M059J (cell line): ENCODE measurements at regions not wholly inside any gene's neighbourhood (a gene's known extent, or its start where the extent isn't known, plus 50 kb on each side); places are given as distances from the start of the nearest gene placed in this dataset.

Experiments used
- DNase-seq: peaks from one replicate; pipeline ENCODE4 v3.0.0-alpha.2; 2012; ENCODE audit warnings: low read depth

DNA sequence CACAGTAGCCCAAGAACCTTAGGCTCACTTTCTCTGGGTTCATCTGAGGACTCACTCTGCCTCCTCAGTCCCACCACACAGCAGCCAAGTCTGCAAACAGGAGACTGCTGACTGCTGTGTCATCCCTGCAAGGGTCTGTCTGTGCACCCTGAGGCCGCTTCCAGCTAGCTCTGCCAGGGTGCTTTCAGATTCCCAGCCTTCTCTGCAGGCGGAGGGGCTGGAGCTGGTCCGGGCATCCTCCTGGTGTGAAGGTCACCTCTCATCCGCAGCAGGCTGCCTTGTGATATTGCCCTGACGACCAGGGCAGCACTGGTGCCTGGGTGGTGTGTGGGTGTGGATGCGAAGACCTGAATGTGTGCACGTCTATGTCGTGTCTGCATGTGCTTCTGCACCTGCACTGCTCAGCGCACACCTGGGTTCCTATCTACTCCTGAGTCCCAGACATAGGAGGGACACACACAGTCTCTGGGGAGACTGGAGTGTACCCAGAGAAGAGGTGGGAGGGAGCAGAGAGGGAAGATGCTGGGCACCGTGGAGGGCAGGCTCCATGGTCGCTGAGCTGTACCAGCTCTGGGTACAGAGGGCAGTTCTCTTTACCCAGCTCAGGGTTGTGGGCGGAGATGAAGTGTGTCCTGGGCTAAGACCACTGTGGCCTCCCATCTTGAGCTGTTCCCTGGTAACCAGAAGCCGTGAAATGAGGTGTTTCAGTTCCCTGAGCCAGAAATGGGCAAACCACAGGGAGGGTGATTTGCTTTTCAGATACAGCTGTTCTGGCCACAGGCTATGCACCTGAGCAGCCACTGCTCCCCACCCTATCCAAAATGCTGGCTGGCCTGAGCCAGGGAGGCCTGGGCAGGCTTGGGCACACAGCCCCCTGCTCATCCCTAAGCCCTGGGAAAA, 160.9 kb upstream of the CSF3R start:
- DNase-seq, result no peak

DNA sequence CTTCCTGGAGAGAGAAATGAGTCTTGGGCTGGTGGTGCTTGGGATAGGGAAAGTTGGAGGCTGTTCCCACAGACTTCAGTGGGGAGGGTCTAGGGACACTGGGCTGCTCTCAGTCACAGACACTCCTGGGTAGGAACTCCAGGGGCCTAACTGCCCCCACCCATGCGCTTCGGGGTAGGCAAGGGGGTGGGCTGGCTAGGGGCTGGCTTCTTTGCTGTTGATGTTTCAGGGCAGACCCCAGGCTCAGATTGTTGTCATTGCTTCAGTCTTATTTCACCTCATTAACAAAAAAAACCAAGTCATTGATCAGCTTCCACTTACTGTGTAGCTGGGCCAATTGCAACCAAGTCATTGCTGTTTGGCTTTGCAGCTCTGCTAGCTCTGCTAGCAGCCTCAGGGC, 160.1 kb upstream of the CSF3R start:
- DNase-seq, result no peak

DNA sequence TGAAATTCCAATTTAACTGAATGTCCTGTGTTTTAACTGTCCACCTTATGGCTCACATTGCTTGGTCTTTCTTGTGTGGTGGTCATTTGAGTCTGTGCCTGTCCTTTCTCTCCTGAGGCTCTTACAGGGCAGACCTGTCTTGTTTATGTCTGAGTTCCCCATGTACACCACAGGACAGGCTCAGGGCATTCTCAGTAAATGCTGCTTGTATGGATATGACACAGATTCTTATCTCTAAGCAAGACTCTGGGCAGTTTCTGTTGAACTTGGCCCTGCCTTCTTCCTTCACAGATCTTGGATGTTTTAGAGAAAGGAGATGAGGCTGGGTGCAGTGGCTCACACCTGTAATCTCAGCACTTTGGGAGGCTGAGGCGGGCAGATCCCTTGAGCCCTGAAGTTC, 159.1 kb upstream of the CSF3R start:
- no peak for DNase-seq

DNA sequence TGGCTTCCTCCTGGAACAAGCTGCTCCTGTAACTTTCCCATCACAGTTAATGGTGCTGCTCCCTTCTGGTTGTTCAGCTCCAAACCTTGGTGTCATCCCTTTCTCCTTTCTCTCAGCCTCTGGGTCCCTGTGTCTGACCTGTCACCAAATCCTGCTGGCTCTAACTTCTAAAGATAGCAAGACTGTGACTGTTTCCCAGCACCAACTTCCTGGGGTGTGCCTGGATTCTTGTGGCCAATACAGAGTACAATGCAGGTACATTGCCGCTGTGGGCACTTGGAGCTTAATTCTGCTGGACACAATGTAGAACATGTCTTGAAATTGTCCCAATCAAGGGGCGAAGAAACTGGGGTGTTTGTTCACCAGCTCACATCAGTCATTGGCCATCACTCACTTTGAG, 156.7 kb upstream of the CSF3R start:
- DNase-seq, result no peak

DNA sequence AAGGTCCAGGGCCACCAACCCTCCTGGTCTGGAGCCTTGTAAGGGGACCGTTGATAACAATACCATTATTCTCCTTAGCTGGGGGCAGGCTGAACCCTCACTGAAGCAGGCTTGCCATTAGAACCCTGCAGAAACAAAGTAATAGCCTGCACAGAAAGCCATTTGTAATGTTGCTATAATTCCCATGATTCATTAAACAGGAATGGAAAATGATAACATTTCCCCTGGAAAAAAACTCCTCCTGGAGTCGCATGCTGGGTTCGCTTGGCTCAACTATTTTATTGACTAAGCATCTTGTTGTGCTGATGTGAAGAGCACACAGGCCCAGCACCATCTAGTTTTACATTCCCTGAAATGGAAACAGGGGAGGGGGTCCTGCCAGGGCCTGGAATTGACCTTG, 155.6 kb upstream of the CSF3R start:
- peak; percentile 43 for DNase-seq

DNA sequence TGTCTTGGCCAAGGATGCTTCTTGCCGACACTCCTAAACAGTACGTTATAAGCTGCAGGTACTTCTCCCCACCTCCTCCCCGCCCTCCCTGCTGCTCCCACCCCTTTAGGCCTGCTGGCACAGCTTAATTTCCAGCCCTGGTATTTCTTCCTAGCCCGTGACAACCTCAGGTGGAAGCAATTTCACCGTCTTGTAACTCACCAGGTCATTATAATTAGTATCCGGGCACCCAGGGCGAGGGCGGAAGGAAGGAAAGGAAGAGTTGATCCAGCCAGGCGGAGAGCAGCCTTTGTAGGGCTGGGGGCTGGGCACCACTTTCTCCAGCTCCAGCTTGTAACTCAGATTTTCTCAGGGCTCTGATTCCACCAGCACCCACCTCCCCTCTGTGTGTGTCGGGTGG, 153.5 kb upstream of the CSF3R start:
- DNase-seq, result no peak

DNA sequence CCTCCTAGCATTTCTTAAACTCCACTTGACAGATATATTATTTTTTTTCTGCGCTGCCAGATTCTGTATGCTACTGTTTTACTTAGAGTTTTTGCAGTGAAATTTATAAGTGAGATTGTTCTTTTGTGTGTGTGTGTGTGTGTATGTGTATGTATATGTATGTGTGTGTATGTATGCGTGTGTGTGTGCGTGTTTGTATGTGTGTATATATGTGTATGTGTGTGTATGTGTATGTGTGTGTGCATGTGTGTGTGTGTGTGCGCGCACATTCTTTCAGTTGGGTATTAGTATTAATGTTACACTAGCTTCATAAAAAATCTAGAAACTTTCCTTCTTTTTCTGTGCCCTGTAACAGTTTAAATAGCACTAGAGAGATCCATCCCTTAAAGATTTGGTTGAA, 152.6 kb upstream of the CSF3R start:
- DNase-seq, result no peak

DNA sequence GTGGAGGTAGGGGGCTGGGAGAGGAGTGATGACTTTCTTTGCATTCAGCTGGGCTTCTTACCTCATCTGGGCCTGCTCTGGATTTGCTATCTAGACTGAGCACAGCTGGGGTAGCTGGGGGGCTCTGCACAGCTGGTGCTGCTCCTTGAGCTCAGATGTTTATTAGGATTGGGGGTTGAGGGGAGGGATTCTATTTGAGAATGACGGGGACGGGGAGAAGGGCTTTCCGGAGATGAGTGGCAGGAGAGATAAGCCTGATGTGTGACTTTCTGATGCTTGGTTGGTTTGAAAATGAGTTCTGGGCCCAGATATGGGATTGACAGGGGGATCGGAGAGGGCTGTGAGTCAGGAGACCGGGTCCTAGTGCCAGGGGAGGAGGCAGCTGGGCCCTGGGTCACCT, 146.1 kb upstream of the CSF3R start:
- no peak for DNase-seq

DNA sequence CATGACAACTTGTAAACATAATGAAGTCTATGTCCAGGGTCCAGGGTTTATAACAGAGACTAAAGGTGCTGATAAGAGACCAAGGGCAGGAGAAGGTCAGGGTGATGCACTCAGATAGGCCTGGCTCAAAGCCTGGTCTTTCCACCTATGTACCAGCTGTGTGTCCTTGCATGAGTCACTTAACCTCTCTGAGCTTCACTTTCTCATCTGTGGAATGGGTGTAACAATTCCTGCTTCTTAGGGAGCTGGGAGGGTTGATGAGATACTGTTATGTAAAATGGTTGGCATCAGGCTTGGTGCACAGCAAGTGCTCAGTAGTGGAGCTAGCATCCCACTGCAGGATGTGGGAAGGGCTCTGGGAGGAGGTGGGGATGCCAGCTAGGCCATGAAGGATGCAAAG, 143.7 kb upstream of the CSF3R start:
- no peak for DNase-seq

DNA sequence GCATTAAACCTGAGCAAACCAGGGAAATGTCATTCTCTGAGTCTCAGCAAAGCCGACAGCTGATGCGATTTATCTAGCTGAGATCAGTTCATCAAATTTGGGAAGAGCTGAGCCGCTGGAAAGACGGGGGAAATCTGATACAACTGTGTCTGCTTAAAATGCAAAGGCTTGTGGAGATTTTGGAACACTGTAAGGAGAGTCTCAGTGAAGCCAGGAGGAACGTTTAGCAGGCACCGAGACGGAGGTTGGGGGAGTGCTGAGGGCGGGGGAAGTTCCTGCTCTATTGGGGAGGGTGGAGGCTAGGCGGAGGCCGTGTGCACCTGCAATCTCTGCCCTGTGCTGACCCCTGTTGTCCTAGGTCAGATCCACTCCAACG, 143.2 kb upstream of the CSF3R start:
- no peak for DNase-seq

DNA sequence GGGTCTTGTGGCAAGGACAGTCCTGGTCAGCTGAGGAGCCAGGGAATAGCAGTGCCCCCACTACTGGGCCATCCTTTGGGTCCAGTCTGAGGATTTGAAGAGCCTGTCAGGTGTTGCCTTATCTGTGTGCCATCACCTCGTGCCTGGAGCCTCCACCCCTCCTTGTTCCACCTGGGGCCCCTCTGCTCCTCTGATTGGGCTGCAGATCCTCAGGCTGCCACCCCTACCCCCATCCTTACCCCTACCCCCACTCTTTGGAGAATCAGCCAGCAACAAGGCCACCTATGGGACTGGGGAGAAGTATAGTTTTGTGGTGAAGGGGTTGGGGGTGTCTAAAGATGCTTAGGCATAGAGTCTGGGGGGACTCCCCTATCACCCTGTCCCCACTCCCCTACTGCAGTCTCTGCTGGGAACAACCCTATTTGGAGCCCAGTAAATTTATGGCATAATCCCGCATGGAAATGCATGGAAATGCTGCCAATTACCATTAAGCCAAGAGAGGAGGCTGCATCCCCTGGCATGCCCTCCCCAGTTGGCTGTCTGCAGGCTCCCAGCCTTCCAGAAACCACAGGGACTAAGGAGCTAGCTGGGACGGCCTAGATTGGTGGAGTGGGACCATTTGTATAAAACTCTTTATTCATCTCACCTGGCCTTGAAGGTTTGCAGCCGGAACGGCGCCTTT, 142.7 kb upstream of the CSF3R start:
- no peak for DNase-seq

DNA sequence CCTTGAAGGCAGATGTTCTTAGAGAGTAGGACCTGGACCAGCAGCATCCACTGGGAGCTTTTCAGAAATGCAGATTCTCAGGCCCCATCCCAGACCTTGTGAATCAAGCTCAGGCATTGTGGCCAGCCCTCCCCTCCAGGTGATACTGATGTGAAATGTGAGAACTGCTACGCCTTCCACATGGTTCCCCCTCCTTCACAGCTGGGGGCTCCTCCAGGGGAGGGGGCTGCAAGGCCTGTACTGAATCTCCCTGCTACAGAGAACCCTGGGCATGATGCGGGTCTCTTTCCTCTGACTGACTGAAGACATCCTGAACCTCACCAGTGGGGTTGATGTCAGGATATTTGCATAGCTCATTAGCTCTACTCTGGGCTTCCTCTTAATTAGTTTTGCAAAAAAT, 141.8 kb upstream of the CSF3R start:
- no peak for DNase-seq

DNA sequence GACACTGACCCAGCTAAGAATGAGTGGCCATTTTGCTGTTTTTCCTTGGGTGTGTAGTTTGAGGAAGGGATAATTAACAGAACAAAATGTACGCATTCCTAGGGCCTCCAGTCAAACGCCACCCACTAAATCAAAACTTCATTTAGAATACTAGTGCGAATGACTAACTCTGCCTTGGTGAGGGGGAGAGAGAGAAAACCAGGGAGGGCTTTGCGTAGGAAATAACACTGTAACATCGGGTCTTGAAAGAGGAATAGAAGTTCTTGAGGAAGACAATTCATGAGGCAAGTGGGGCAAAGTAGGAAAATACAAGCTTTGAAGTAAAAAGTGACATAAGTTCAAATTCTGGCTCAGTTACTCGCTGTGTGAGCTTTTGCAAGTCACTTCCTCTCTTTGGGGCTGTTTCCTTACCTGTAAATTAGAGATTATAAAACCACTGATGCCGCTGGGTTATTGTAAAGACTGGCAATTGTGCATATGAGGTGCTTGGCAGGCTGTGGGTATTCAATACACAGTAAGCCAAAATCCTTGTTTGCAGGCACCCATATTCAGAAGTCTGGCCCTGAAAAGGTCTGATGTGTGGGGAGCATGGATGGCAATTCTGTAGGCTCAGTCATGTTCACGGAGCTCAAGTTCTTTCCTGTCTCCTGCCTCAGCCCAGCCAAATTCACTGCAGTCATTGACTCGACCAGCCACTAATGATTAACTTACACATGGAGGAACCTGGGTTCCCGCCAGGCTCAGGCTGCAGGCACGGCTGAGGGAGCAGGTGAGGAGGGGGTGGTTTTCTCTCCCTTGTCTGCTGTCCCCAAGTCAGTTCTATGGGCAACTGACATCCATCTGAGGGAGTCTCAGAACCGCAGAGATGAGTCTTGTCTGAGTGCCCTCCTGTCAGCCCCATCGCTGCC, 140.3 kb upstream of the CSF3R start:
- no peak for DNase-seq

DNA sequence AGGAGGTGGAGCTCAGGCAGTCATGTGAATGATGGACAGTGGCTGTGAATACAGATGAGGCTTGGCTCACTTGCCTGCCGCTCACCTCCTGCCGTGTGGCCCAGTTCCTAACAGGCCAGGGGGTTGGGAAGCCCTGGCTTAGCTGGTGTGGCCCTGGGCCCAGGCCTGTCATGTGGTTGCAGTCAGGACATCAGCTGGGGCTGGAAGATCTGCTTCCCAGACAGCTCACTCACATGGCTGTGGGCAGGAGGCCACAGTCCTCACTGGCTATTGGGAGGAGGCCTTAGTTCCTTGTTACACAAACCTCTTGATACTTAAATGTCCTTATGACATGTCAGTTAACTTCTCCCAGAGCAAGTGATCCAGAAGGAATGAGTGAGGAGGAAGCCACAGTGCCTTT, 138.8 kb upstream of the CSF3R start:
- no peak for DNase-seq

DNA sequence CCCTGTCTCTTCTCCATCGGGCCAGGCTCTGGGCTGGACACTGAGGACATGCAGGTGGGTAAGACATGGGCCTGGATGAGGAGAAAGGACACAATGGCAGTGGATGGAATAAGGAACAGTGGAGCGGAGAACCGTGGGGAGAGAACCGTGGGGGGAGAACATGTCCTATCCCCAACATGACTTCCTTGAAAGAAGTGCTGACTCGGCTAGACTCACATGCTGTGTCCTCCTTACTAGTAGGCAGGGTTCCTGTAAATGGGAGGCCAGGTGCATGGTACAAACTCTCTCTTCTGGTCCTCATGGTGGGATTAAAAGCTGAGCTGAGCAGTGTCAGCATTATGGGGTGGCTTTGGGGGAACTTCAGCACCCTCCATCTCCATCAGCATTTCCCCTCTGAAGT, 137.4 kb upstream of the CSF3R start:
- DNase-seq, result no peak

DNA sequence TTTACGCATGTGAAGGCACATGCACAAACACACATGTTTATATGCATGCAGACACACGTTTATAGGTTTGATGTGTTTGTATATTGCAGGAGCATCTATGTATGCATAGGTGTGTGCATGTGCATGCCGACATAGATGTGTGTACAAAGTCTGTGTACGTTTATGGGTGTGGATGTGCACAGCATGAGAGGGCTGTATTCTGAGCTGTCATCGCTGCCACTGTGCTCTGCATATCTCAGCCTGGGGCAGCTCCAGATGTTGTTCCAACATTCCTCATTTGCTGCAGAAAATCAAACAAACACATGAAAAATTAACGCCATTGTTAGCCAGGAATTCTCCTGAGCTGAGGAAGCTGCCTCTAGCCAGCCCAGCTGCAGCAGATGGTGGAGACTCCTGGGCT, 132.3 kb upstream of the CSF3R start:
- no peak for DNase-seq

DNA sequence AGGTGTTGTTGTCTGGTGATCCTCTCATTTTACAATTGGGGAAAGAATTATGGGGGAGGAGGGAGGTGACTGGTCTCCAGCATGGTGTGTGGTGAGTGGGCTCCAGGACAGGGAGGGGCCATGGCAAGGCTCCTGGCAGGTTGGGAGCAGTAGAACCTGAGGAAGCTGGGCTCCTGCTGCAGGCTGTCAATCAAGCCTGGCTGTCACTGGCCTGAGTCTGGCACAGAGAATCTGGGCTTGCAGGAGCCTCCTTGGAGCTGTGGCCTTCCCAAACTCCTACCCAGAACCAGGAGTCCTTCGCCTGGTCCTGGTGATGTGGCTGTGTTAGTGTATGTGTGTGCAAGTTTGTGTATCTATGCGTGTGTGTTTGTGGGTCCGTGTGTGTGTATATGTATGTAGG, 131.9 kb upstream of the CSF3R start:
- DNase-seq, result no peak

DNA sequence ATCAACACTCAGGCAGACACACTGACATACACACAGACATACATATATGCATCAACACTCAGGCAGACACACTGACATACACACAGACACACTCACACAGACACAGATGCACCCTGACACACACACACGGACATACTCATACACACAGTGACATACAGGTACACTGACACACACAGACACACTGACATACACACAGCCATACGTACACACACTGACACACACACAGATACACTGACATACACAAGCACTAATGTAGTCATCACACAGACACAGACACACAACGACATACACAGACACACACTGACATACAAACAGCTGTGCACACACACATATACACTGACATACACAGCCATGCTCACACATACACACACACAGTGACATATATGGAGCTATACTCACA, 131.0 kb upstream of the CSF3R start:
- DNase-seq, result no peak

DNA sequence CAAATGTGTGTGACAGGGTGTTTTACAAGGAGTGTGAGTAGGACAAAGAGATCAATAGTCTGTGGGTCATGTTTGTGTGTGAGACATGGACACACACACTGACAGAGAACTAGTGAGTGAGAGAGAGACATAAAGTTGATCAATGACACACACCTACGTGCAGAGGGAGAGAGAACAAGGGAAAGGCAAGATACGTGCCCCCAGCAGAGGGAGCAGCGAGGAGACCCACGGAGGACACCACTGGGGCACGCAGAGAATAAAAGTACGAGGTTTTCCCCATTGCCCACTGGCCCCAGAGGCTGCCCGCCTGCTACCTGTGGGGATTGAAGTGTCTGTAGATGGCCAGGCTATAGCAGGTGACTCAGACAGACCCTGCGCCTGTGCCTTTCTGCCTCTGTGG, 130.2 kb upstream of the CSF3R start:
- no peak for DNase-seq

DNA sequence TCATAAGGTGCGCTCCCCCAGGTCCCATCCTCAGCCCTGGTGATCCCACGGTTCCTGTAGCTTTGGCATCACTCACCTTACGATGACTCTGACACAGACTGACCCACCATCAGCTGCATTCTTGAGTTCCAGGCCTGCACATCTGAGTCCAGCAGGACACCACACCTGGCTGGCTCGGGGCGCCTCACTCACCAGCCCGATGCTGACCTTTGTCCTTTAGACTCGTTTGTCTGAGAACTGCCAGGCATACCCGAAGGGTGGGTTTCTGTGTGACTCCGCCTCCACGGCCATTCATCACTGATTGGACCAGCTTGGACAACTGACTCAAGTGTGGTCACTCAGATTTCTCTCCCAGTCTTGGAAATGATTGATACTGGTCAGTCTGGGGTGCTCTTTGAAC, 129.4 kb upstream of the CSF3R start:
- no peak for DNase-seq

DNA sequence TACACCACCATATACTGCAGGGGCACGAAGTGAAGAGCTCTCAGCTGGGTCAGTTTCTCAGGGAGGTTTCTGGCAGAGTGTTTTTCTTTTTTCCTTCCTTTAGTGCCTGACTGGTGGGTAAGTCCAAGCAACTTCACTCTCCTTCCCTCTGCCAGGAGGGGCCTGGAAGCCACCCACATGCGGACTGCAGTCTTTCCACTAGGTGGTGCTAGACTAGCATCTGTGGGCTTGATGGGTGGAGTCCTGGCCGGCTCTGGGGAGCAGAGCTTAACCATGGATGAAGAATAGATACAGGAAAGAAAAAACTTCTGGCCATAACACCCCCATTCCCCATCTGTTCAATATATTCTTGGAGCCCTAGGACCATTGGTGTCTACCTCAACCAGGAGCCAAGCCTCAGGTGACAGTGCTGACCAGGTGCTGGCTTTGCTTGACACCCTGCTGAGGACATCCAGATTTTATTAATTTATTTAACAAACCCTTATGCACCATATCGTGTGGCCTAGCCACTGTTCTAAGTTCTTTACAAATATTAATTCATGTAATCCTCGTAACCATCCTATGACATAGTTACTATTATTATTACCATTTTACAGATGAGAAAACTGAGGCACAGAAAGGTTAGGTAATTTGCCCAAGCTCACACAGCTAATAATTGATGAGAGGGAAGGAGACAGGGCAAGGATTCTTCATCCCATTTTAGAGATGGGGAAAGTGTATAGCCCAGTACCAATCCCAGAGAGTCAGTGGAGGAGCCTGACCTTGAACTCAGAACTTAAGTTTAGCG, 126.7 kb upstream of the CSF3R start:
- DNase-seq, result peak; percentile 59

DNA sequence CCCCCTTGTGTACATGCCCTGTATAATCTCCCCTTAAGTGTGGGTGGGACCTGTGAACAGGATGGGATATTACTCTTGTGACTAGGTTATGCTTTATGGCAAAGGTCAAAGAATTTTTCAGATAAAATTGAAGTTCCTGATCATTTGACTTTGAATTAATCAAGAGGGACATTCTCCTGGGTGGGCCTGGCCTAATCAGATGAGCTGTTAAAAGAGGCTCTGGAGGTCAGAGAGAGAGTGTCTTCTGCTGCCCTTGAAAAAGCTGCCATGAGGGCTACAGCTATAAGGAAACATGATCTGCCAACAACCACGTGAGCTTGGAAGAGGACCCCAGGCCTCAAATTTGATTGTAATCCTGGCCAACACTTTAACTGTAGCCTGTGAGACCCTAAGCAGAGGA, 125.6 kb upstream of the CSF3R start:
- DNase-seq, result no peak
